ENCODE measurements at regions not wholly inside any gene's neighbourhood (a gene's known extent, or its start where the extent isn't known, plus 50 kb on each side); places are given as distances from the start of the nearest gene placed in this dataset.

DNA sequence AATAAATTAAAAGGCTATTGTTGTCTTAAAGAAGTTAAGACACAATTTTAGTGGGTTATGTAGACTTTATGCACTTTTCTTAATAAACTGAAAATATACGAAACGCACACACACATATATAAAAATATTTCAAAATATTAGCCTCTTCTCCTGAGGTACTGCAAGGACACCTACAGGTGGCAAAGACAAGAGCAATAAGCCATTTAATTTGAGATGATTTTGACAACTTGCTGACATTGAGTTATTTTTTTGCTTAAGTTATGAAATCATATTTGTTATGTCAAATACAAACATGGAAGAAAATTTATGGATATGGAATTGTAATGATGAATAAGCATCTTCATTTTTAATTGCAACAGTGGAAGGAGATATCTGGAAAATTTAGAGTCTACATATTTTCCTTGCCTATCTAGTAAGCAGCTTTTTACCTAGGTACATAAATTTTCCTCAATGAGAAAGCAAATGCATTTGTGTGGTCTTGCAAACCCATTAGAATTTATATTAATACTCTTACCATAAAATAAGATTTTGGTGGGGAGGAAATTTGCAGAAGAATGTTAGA, 301.6 kb downstream of the ISL1 start:
- Histone ChIP-seq H3K27me3 (ENCODE audit: low read depth) (no peaks in the 10 kb centered on the region), H3K4me3 (no peak overlapping the region), H3K36me3 (no peaks in the 10 kb centered on the region), H3K27ac (replicated peaks) (no peak overlapping the region), H3K9me3 (replicated peaks) (peaks cover 5% of the 10 kb centered on the region), H3K4me1 (no peaks in the 10 kb centered on the region)
- TF ChIP-seq, protein P1, sequence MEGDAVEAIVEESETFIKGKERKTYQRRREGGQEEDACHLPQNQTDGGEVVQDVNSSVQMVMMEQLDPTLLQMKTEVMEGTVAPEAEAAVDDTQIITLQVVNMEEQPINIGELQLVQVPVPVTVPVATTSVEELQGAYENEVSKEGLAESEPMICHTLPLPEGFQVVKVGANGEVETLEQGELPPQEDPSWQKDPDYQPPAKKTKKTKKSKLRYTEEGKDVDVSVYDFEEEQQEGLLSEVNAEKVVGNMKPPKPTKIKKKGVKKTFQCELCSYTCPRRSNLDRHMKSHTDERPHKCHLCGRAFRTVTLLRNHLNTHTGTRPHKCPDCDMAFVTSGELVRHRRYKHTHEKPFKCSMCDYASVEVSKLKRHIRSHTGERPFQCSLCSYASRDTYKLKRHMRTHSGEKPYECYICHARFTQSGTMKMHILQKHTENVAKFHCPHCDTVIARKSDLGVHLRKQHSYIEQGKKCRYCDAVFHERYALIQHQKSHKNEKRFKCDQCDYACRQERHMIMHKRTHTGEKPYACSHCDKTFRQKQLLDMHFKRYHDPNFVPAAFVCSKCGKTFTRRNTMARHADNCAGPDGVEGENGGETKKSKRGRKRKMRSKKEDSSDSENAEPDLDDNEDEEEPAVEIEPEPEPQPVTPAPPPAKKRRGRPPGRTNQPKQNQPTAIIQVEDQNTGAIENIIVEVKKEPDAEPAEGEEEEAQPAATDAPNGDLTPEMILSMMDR (IDR thresholded peaks at IDR 0.05; ENCODE audit: borderline replicate concordance) = no peak
- intact Hi-C loops (cut with micrococcal nuclease) = no loop called here
- no peak for DNase-seq

DNA sequence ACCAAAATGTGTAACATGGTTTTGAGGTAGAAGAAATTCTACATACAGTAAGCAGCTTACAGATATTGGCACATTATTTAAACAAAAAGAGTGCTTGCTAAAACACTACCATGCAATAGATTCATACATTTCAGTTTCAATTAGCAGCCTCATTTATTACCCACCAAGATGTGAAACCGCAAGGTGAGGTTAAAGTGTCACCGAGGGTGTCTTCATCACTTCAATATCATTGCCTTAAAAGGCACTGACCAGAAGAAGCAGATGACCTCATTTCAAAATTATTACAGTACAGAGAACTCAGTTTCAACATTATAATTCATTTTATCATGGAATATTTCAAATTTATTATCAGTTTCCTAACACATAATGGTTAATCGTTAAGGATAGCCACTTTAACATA, 302.2 kb downstream of the ISL1 start:
- Histone ChIP-seq H3K27me3 (ENCODE audit: low read depth) (no peaks in the 10 kb centered on the region), H3K4me1 (no peaks in the 10 kb centered on the region), H3K36me3 (no peaks in the 10 kb centered on the region), H3K9me3 (replicated peaks) (peaks cover 5% of the 10 kb centered on the region), H3K27ac (replicated peaks) (no peak overlapping the region), H3K4me3 (no peak overlapping the region)
- DNase-seq = no peak
- intact Hi-C loops (cut with micrococcal nuclease) = no loop called here
- TF ChIP-seq, protein P1 (IDR thresholded peaks at IDR 0.05; ENCODE audit: borderline replicate concordance) = no peak

- Histone ChIP-seq H3K4me1 (no peaks in the 10 kb centered on the region), H3K36me3 (no peaks in the 10 kb centered on the region), H3K27me3 (ENCODE audit: low read depth) (no peaks in the 10 kb centered on the region), H3K9me3 (replicated peaks) (peaks cover 5% of the 10 kb centered on the region), H3K27ac (replicated peaks) (no peak overlapping the region), H3K4me3 (no peak overlapping the region)
- TF ChIP-seq, protein P1 (IDR thresholded peaks at IDR 0.05; ENCODE audit: borderline replicate concordance) = no peak
- DNase-seq = no peak
- intact Hi-C loops (cut with micrococcal nuclease) = no loop called here
These were observed 303.4 kb downstream of the ISL1 start for GRCh38 chr5:51686622-51687021.

DNA sequence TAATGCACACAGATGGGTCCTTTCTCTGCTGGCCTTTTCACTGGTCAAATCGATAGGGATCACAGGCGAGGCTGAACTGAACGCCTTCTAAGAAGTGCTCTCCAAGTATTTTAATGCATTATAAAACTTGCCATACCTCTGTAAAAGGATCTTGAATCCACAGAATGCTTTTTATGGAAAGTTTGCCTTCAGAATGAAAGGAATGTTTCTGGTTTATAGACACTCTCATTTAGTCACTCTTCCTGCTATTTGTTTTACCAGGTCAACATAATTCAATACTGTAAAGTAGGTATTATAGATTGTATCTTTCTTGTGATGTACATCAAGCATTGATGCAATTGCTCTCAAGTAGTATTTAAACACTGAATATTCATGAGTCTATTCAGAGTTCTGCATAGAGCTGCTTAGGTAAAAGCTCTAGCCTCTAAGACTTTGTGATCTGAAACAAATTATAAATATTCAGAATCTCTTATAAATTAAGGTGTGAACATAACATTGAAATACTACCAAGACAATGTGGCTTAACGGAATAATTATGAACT, 308.4 kb downstream of the ISL1 start:
- H3K27ac ChIP-seq (replicated peaks) = no peak overlapping the region
- H3K4me3 ChIP-seq = no peak overlapping the region
- peaks cover 36% of the 10 kb centered on the region for H3K9me3 ChIP-seq (replicated peaks)
- H3K4me1 ChIP-seq = no peaks in the 10 kb centered on the region
- intact Hi-C loops (cut with micrococcal nuclease) = no loop called here
- H3K36me3 ChIP-seq = no peaks in the 10 kb centered on the region
- DNase-seq = no peak
- no peaks in the 10 kb centered on the region for H3K27me3 ChIP-seq (ENCODE audit: low read depth)
- TF ChIP-seq, protein P1 (IDR thresholded peaks at IDR 0.05; ENCODE audit: borderline replicate concordance) = no peak

GRCh38 chr5:51694826-51695225, 311.6 kb downstream of the ISL1 start:
- Histone ChIP-seq H3K27me3 (ENCODE audit: low read depth) (no peaks in the 10 kb centered on the region), H3K4me1 (no peaks in the 10 kb centered on the region), H3K36me3 (no peaks in the 10 kb centered on the region), H3K27ac (replicated peaks) (no peak overlapping the region), H3K4me3 (no peak overlapping the region), H3K9me3 (replicated peaks) (peaks cover 46% of the 10 kb centered on the region)
- intact Hi-C loops (cut with micrococcal nuclease) = no loop called here
- TF ChIP-seq, protein P1 (IDR thresholded peaks at IDR 0.05; ENCODE audit: borderline replicate concordance) = no peak
- no peak for DNase-seq
